G401 (cell line): ENCODE measurements at regions not wholly inside any gene's neighbourhood (a gene's known extent, or its start where the extent isn't known, plus 50 kb on each side); places are given as distances from the start of the nearest gene placed in this dataset.

Experiments used
- DNase-seq: peaks from one replicate; pipeline ENCODE4 v3.0.0-alpha.2; 2015; ENCODE audit warnings: low spot score
- in situ Hi-C: cut with HindIII; loops from 2 replicates; pipeline ENCODE4 v1.10.0; 2016; ENCODE audit warnings: low sequenced_read_pairs, mixed read lengths

DNA sequence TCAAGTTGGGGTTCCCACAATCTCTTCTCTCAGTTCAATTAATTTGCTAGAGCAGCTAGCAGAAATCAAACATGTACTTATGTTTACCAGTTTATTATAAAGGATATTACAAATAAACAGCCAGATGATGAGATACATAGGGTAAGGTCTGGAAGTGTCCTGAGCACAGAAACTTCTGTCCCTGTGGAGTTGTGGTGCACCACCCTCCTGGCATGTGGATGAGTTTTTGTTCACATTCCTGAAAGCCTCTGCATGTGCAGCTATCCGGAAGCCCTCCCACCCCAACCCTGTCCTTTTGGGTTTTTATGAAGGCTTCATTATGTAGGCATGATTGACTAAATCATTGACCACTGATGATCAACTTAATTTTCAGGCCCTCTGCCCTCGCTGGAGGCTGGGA lies 791.2 kb upstream of the ZNF608 start:
- no peak for DNase-seq
- in situ Hi-C loops = no loop called here

DNA sequence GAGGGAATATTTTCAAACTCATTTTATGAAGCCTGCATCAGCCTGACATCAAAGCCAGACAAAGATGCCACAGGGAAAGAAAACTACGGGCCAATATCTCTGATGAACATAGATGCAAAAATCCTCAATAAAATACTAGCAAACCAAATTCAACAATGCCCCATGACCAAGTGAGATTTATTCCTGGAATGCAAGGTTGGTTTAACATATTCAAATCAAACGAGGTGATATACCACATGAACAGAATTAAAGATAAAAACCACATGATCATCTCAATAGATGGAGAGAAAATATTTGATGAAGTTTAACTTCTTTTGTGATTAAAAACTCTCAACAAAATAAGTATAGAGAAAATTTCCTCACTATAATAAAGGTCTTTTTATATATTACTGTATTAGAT lies 792.0 kb upstream of the ZNF608 start:
- in situ Hi-C loops = no loop called here

DNA sequence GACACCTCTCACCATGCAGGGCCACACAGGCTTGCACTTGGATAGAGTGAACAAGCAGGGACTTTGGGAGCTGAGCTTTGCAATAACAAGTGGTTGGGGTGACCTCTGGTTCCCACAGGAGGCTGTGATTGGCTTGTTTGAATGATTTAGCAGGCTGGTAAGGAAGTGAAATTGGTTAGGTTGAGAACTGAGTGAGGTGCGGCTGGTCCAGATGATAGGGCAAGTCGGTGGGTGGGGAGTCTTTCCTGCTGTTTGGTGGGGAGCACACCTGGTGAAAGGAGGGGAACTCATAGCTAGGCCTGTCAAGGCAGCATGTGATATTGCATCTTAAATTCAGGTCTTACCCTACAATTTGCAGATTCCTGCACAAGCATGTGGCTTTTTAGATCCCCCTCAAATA lies 794.6 kb upstream of the ZNF608 start:
- no peak for DNase-seq
- in situ Hi-C loops = no loop called here

More for the DNA sequence above, 792.0 kb upstream of the ZNF608 start:
- no peak for DNase-seq

DNA sequence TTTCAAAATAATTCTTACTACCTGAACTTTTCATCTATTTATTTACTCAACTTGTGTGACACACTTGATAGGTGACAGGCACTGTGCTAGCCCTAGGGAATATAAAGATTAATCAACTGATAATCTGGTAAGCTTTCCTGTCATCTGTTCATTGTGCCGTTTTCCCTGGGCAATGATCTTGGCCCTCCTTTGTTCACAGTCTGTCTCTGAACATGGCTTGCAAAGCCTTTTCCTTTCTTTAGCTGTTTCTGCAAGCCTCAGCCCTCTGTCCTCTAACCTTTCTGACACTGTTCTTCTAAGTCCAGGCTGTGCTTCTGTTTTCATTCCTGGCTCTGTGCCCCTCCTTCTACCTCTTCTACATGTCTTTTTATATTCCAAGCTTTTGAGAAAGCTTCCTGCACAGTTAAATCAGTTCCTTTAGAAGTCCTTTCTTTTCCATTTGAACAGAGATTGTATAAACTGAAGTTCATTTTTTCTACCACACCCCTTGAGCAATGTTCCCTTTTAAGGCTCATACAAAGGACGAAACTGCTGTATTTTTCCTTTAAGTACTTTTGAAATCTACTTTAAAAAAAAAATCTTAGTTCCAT lies 803.0 kb upstream of the ZNF608 start:
- no peak for DNase-seq
- in situ Hi-C loops = no loop called here

DNA sequence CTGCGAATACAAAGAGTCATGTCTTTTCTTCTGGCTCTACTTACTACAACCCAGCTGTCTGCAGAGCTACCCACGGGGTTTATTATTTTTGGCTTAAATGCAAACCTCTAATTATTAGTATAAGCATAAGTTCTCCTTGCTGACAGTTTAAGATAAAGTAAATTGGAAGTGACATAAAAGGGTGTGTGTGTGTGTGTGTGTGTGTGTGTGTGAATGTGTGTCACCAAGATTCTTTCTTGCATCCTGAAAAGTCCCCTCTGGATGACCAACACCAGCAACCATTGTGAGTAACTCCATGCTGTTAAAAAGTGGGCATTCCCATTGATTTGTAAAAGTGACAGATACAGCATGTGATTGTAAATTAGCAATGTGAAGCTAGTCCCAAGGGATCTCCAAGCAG lies 803.8 kb upstream of the ZNF608 start:
- no peak for DNase-seq
- in situ Hi-C loops = no loop called here

DNA sequence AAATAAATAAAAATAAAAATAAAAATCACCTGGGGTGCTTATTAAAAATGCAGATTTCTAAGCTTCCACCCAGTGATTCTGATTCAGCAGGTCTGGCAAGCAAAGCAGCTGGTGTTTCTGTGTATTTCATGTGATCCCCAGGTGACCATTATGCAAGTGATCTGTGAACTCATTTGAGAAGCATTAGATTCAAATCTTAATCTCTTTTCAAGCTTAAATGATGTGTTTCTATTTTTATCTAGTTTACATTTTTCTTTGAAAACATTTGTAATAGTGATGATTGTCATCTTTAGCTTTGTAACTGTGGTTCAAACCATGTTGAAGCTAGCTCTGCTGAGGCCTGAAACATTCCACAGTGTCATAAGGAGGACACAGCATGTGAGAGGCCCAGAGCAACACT lies 804.8 kb upstream of the ZNF608 start:
- in situ Hi-C loops = no loop called here
- DNase-seq = no peak

DNA sequence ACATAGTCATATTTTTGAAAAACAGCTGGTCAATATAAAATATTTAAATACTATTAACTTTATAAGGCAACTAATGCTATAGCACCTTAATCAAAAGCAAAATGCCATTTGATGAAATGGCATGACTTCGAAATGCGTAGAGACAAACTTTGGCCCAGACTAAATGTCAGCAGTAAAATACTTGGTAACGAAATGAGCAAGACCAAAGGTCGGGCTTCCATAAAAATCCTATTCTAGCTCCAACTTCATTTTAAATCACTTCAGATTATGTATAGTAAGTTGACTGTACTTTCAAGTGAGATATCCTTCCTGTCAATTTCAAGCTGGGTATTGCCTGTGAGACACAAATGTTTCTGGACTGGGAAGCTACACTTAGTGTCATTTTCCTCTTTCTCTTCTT lies 805.4 kb upstream of the ZNF608 start:
- no peak for DNase-seq
- in situ Hi-C loops = no loop called here

DNA sequence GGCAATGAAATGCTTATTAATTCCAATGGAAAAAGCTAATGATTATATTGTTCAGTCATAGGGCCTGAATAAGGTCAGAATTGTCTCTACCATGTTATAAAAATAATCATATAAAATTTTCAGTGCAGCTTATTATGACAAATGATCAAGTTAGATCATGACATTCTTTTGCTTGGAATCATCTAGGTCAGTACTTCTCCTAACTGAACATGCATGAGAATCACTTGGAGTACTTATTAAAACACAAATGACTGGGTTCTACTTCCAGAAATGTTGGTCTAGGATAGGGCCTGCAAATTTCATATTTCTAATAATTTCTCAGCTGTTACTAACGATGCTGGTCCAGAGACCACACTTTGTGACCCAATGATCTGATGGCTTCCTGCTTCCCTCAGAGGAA lies 806.0 kb upstream of the ZNF608 start:
- in situ Hi-C loops = no loop called here
- DNase-seq = no peak

DNA sequence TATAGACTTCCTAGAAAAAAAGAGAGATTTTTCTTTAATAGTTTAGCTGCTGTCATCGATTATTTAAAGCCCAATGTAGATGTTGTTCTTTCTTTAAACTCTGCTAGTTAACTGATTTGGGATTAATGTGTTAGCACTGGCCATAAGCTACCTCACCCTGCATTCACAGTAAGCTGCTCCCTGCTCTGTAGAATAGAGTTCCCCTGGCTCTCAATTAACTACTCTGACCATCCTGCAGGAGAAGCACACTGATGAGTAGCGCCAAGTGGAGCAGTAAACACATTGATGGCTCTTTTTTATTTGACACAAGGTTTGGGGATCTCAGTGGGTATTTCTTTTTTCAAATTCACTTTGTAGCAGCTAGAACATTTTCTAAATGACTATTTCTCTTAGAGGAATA lies 807.9 kb upstream of the ZNF608 start:
- in situ Hi-C loops = no loop called here
- no peak for DNase-seq

DNA sequence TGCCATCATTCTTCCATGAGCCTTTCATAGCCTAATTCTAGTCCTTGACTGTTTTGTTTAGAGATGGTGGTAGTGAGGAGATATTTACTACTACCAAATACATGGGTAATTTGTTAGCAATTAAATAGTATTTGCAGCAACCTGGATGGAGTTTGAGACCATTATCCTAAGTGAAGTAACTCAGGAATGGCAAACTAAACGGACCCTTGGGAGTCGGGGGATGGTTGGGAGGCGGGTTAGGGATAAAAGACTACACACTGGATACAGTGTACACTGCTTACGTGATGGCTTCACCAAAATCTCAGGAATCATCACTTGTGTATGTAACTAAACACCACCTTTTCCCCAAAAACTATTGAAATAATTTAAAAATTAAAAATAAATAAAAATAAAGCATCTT lies 809.2 kb upstream of the ZNF608 start:
- DNase-seq = no peak
- in situ Hi-C loops = no loop called here

DNA sequence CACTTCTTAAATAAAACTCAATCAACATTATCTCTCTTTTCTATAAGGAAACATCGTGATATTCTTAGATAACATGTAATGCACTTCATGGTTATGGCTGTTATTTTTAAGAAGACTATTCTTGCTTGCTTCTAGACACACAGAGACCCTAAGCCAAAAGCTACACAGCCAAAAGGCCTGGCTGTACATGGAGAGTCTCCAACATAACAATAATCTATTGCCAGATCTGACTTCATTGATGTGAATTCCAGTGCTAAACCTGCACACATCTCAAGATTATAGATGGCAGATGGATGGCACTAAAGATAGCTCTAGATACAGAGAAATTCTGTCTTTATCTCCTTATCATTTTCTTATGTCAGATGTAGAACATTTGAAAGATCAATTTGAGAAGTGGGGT lies 811.6 kb upstream of the ZNF608 start:
- DNase-seq = no peak
- in situ Hi-C loops = no loop called here

DNA sequence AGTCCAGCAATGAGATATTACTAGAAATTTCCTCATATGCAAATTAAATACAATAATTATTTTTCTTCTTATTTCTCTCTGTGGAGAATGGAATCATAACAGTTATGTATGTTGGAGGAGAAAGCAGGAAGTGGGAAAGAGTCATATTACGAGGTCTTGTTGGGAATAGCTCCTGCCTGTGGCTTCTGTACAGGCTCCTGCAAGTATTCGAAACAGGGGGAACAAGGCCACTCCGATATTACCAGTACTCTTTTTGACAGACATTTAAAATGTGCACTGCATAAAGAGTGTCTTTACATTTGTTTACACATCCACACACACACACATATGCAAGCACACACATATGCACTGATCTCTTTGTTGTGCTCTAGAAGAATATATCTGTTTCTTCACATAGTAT lies 812.0 kb upstream of the ZNF608 start:
- in situ Hi-C loops = no loop called here
- DNase-seq = no peak

DNA sequence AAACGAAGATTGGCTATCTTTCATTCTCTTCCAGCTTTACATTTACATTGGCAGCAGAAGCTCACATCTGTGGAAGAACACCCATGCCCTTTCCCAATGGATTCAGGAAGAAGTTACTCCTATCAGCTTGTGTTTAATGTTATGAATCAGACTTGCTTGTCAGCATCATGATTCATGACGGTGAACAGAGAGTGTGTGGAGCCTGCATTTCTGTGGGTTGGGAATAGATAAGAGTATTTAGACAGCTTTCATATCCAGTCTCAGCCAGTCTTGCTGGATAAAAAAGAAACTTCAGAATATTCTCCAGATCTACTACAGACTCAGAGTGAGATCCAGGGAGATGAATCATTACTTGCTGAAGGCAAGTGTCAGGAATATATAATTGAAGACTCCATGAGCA lies 812.9 kb upstream of the ZNF608 start:
- DNase-seq = no peak
- in situ Hi-C loops = no loop called here

DNA sequence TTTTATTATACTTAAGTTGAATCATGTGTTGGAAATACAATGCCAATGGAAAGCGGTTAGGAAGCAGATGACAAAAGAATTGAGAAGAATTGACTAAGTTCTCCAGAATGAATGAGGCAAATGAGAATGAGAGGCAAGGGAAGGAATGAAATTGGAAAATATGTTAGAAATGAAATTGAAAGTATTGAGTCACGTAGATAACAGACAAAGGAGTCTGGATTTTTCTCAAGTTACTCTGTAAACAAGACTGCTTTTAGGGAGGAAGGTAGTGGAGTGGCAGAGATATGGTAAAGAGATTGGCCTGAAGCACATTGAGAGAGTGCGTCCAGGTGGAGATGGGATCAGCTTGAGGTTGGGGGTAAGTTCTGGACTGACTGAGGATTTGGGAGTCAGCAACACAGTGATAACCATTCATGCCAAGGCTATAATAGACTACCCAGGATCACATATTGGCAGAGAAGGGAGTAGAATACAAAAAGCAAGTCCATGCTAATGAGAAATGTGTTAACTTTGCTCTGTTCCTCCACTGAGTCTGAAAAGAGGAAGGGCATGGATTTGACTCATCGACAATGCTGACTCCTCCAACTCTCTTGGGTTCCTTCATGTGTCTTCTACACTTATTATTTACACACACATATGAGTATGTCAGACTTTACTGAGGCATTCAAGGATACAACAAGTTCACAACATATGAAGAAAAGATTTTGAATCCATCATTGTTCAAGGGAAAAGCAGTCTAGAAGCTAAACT lies 814.2 kb upstream of the ZNF608 start:
- in situ Hi-C loops = no loop called here
- no peak for DNase-seq

DNA sequence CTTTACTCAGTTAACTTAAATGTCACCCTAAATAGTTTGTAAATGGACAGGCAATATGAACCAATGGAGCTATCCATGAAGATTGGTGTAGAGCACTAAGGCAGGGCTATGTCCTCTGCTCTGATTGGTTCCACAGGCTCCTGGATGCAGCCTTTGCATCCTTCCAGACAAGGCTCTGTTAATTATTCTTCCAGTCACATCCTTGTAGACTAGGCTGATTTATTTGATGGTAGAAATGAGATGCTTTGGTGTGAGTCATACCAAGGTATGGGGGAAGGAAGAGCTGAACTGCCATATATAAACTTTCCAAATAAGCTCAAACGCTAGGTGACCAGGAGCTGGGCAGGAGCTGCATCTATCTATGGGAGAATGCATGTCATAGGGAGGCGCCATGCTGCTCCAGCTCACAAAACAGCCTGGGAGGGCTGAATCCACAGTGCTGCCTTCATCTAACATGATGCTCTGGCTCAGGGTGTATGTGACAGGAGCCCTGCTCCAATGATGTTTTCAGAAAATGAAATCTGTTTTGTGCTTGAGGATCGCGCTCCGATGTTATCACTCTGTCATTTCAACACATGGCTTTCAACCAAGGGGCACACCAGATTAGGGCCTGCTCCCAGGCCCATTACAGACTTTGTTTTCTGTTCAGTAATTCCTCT lies 818.0 kb upstream of the ZNF608 start:
- no peak for DNase-seq
- in situ Hi-C loops = no loop called here

DNA sequence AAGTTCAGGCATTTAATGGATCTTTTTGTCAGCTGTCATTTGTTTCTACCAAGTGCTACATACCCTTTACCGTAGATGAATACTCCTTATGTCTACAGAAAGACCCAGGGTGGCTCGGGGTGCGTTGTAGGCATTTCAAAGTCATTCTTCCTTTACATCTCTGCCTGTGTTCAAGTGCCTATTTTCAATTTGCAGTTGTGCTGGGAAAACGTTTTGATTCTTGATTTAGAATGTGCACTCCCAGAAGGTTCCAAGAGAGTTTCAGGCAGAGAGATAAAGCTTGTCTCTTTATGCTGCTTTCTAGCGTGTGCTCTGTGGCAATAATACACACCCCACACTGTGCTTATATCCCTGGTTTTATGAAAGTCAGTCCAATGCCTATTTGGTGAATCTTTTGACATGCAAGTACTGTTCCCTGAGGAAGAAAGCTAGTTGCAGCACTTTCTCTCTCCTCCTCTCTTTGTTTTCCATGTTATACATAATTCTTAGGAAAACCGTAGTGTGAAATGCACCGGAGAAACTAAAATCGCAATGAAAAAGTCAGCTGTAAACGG lies 828.1 kb upstream of the ZNF608 start:
- no peak for DNase-seq
- in situ Hi-C loops = no loop called here

DNA sequence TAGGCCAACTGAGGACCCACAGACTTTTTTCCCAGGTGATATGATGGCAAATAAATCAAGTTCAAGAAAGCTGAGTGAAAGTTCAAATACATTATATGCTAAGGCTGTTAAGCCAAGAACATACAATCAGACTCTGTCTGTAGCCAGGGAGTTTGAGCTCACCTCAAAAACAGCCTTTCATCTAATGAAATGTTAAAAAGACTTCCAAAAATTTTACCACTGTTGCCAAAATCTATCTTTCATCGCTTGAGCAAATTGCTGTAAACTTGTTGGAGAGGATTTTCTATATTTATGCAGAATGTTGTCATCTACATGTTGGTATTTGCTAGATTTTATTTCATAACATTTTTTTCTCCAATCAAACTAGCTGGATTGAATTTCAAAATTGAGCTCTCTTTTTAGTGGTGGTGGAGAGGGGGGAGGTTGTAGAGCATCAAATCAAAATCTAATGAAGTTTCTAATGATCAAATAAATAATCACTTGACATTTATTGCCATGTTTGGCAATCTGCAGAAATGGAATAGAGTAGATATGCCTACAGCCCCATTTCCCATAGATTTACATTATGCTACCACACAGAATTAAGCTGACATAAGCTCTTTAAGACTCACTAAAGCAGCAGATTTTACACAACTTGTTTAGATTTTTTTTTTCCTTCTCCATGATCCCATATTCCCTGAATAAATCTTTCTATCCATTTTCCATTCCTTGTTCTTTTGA lies 828.9 kb upstream of the ZNF608 start:
- no peak for DNase-seq
- in situ Hi-C loops = no loop called here

DNA sequence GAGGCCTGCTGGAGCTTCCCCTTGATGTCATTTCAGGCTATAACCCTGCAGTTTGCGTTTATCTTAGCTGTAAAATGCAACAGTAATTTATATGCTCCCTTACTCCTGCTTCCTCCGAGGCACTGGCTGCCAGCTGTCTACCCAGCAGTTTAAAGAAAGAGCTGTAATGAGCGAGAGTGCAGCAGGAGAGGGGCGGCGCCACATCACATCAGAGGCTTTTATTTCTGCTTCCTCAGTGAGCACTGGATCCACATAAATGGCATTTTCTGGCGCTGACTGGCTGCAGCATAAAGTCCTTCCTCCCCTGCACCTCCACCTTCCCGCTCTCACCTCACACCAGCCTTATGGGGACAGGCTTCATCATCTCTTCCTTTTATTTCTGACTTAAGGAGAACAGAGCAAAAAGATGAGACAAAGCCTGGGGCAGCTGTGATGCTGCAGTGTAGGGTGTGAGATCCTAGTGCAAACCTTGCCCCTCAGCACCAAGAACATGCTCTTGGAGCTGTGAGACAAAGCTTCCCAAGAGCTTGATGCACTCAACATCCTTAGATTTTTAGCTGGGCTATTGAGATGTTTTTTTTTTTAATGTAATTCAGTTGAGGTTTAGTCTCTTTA lies 829.6 kb upstream of the ZNF608 start:
- DNase-seq = no peak
- in situ Hi-C loops = no loop called here

DNA sequence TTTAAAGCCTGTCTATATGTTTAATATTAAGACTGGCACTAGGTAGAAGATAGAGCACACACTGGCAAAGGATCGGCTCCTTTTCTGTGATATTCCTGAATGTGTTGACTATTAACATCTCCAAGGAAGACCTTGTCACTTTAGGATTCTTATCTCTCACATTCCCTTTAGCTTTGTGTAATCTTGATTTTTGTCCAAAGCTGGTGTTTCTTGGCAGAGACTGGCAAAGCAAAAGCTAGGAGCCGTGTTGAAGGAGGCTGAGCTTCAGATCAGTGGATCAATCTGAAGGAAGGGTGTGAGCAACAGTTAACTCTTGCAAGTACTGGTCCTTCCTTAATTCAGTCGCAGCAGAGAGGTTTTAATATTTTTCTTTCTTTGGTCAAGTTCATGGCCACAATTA lies 830.4 kb upstream of the ZNF608 start:
- DNase-seq = no peak
- in situ Hi-C loops = no loop called here

DNA sequence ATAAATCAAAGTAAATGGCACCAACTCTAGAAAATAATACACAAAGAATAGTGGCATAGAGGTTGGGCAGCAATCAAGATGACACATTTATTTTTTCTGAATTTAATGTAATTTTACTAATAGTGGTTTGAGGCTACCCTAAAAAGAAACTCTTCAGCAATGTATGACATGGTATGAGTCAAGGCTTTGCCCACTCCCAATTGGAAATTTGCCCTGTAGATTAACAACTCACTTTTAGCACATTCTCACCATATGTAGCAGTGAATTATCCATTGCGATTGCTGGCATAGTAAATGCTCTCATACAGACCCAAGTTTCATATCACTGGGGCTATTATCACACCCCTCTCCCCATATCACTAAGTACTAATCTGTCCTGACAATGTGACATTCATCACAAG lies 832.1 kb upstream of the ZNF608 start:
- in situ Hi-C loops = no loop called here
- no peak for DNase-seq
